ENCODE measurements at regions not wholly inside any gene's neighbourhood (a gene's known extent, or its start where the extent isn't known, plus 50 kb on each side); places are given as distances from the start of the nearest gene placed in this dataset.

- DNase-seq (ENCODE audit: low read depth), result no peak
Measured at GRCh38 chr1:168963601-168964000, 142.9 kb upstream of the ATP1B1 start.

DNA sequence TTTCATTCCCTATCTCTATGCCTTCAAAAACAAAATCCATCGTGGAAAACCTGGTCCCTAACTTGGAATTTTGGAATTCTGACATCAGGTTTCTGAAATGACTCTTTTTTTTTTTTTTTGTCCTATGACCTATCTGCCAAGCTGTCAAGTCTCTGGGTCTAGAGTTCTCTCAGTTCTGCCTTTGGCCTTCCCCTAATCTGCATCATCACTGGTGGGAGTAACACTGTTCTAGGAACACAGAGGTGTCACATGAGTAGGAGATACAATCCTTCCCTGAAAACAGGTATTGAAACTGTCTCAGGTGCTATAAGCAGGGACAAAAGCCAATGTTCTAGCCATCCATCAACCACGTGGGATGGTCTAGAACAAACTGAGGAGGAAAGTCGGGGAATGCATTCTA is 142.0 kb upstream of the ATP1B1 start:
- DNase-seq (ENCODE audit: low read depth), result no peak

DNA sequence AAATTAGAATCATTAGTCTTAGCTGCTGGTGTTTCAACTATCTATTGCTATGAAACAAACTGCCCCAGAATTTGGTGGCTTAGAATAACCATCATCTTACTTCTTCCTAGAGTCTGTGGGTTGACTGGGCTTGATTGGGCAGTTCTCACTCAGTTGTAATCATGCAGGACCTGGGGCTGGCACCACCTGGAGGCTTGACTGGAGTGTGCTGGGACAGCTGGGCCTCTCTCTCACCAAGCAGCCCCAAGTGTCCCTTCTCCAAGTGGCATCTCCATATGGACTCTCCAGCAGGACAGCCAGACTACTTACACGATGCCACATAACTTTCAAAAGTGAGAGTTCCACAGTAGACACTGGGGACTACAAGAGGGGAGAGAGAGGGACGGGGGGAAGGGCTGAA is 140.3 kb upstream of the ATP1B1 start:
- DNase-seq (ENCODE audit: low read depth), result no peak

GRCh38 chr1:168966636-168967035 is 139.9 kb upstream of the ATP1B1 start:
- no peak for DNase-seq (ENCODE audit: low read depth)

DNA sequence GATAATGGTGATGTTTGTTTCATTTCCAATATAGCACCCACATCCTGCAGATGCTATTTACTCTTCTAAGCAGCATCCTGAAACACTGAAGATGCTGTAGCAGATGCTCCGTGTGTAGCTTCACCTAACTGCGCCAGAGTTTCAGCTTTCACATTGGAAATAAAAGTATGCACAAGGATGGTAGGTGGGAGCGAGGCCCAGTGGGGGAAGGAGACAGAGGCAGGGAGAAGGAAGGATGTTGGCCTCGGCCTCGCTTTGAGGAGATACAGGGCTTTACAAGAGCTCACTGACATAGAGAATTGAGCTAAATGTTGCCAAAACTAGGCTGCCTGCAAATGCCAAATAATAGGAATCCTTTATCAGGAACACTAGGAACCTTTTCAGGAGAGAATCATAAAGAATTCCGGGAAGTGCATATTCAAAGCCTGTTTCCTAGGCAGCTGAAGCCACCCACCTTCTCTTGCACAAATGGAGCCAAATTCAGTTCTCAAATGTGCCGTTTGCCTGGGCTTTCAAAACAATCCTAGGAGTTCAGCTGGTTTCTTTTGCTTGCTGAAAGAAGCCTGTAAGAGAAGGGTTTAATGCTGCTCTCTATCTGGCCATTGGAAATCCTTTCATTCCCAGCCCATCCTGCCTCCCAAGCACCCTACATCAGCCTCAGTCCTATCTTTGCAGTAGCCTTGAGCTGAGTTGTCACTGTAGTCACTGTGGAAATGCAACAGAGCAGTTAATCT is 135.4 kb upstream of the ATP1B1 start:
- DNase-seq (ENCODE audit: low read depth), result no peak

DNA sequence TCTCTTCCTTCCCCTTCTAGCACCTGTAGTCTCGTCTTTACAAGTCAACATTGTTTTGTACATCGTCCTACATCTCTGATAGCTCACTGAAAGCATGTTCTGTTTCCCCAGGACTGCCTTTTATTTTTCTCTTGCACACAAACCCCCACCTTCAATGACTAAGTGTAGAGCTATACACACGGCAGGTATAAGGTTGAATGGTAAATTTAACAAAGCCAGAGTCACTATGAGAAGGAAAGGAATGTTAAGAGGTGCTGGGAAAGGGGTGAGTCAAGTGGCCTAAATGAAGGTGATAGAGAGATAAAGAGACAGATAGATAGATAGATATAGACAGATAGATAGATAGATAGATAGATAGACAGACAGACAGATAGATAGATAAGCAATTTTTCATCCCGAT is 134.3 kb upstream of the ATP1B1 start:
- DNase-seq (ENCODE audit: low read depth), result no peak

- DNase-seq (ENCODE audit: low read depth), result no peak
Measured at GRCh38 chr1:168972887-168973286, 133.6 kb upstream of the ATP1B1 start.

- no peak for DNase-seq (ENCODE audit: low read depth)
Measured at GRCh38 chr1:168974117-168974516, 132.4 kb upstream of the ATP1B1 start.

GRCh38 chr1:168974611-168975010 is 131.9 kb upstream of the ATP1B1 start:
- no peak for DNase-seq (ENCODE audit: low read depth)

DNA sequence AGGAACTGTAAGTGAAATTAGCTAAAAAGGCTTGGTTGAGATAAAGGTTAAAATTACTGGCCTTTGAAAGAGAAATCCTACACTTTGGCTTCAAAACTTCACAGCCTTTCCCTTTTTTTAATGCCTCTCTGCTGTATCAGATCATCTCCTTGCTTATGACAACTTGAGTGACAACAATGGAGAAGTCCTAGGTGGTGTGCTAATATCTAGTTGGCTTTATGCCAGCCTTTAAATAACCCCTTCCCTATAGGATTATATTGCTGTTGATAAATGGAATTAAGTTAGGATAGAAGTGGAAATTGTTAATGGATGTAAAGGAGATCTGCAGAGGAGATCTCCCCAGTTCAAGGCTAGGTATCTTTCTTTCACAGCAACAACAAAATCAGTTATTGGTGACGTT is 130.2 kb upstream of the ATP1B1 start:
- DNase-seq (ENCODE audit: low read depth), result no peak

GRCh38 chr1:168977618-168978017 is 128.9 kb upstream of the ATP1B1 start:
- no peak for DNase-seq (ENCODE audit: low read depth)

DNA sequence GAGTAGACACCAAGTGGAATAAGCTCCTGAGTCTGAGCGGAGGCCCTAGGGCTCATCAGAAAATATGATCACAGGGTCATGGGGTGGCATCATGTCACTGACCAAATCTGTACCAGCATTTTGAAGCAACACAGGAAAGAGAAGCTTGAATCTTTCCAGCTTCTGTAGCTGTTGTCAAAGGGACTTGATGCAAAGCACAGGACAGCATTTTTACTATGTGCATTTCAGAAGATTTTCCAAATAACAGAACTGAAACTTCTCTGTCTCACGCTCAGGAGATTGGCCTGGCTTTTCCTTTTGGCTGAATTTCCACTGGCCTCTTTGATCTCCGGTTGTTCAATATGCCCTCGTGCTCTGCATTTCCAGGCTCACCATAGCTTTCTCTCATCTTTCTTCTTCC is 127.2 kb upstream of the ATP1B1 start:
- no peak for DNase-seq (ENCODE audit: low read depth)

GRCh38 chr1:168980180-168980579 is 126.3 kb upstream of the ATP1B1 start:
- DNase-seq (ENCODE audit: low read depth), result no peak

GRCh38 chr1:168980656-168981055 is 125.8 kb upstream of the ATP1B1 start:
- DNase-seq (ENCODE audit: low read depth), result no peak

DNA sequence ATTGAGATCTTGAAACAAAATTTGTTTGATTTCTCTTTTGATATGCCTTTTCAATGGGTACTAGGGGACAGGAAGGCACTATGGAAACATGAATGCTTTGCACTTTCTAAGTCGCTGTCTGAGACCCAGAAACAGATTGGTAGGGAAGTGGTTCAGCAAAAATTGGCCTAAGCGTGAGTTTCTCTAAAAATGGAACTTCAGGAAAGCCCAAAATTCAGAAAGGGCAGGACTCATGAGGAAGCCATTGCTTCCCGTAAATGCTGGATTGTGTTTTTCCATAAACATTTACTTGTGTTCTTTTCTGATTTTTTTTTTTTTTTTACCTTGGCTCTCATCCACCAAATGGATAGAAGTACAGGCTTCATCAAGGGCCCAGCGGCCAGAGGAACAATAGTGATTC is 123.7 kb upstream of the ATP1B1 start:
- no peak for DNase-seq (ENCODE audit: low read depth)

DNA sequence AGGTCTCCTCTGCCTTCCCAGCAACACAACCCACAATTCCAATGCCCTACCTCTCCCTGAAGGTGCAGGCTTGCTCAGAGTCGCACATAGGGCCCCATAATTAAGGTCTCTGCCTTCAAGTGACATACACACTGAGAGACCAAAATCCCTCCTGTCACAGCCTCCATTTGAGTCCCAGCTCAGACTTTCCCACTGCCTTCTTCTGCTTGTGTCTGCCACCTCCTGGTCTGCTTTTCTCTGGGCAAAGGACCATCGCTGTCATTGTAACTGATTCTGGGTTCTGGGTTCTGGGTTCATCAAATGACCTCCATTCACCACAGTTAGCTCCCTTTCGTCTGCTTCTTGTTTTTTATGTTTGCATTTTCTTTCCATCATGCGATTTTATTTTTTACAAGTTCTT is 119.2 kb upstream of the ATP1B1 start:
- DNase-seq (ENCODE audit: low read depth), result no peak

GRCh38 chr1:168987923-168988322 is 118.6 kb upstream of the ATP1B1 start:
- DNase-seq (ENCODE audit: low read depth), result no peak

- DNase-seq (ENCODE audit: low read depth), result no peak
Measured at GRCh38 chr1:168989985-168990384, 116.5 kb upstream of the ATP1B1 start.

DNA sequence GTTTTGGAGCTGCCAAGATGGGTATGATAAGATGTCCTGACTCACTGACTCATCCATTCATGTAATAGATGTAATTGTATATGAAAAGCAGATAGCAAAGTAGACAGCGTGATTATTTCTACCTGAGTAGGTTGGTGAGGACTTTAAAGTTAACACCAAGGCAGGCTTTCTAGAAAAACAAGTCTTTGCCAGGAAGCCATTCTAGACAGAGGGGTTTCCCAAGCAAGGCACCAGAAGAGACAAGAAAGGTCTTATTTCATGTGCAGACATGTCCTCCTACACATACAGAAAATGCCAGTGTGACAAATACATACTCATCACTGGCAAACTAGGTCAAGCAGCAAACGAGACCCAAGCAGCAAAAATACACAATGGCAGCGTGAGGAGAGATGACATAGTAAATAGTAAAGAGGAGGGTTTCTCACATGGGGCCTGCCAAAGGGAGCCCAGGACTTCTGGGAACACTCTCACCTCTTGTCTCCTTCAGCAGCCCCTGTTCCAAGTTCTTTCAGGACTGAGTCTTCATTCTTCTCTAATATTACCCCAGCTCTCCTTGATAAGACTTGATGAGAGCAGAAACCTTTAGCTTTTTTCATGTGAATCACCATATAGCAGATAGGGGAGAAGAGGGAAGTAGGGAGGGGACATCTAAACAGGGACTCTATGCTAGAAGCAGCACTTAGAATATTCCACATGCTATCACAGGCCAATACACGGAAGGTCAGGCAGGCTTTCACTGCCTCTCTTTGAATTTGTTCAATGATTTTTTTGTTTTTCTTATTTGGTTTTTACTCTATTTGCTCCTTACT is 114.6 kb upstream of the ATP1B1 start:
- no peak for DNase-seq (ENCODE audit: low read depth)

GRCh38 chr1:169001353-169001752 is 105.1 kb upstream of the ATP1B1 start:
- DNase-seq (ENCODE audit: low read depth), result no peak

DNA sequence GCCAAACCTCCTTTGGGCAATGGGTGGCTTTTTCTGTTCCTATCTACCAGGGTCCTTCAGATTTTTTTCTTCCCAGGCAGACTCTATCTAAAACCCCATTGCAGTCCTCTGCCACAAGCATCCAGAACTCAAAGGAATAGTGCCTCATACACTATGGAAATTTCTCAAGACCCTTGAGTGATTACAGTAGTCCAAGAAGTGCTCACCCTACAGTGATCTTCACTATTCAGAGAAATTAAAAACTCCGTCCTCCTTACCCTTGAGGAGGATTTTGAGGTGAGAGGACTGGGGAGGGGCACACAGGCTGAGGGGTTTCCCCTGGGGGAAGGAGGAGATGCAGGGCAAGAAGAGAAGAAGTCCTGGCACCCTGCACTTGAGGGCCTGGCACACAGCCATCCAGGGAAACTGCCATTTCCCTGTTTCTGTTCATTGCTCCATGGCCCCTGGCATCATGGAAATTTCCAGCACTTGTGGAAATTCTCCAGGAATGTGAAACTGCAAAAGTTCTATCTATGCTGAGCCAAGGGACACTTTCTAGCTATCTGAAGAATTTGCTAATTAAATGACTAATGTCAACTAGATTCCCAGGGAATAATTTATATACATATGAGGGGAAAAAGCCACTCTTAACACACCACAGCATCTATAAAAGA is 102.5 kb upstream of the ATP1B1 start:
- DNase-seq (ENCODE audit: low read depth), result no peak

DNA sequence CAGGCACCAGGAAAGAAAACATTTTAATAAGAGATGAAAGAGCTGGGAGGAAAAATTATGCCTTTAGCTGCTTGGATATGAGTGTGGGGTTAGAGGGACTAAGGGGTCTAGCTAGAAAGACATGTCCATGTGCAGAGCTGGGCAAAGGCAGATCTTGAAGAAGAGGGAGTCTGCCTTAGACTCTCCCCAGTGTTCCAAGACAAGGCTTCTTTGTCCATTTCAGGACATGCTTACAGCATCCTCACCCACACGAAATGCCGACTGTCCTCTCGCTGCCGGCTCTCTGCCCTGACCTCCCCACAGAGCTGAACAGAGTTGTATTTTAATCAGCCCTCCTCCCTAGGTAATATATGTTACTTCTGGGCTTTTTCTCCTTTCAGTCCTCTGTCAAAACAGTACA is 100.7 kb upstream of the ATP1B1 start:
- DNase-seq (ENCODE audit: low read depth), result no peak

DNA sequence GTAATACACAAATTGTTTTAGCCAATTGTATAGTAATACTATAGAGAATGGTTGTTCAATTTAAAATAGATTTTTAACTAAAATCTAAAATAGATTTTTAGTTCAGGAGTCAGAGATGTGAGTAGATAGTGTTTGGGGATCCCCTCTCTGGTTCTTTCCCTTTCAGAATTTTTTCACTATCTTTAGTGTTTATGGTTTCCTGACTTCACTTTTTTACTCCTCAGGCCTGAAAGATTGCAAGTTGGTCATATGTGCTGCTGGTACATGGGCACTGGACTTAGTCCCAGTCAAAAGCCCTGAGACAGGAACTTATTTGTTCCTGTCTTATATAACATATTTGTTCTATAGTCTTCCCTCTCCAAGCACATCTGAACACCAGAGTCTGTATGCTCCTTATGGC is 96.8 kb upstream of the ATP1B1 start:
- no peak for DNase-seq (ENCODE audit: low read depth)

Data from forelimb muscle (tissue), 1 donor.